SKM-1 treated with dmso at 0.1 percent for 144 hours (cell line): ENCODE measurements at regions not wholly inside any gene's neighbourhood (a gene's known extent, or its start where the extent isn't known, plus 50 kb on each side); places are given as distances from the start of the nearest gene placed in this dataset.

Experiments used
- DNase-seq: peaks from one replicate; lab custom pipeline; 2025; ENCODE audit not compliant: unreplicated experiment; lab: John Stamatoyannopoulos, UW

GRCh38 chr13:84997858-84998257, 801.4 kb downstream of the SLITRK6 start:
- DNase-seq = no peak

GRCh38 chr13:84994582-84994981, 804.6 kb downstream of the SLITRK6 start:
- no peak for DNase-seq

- DNase-seq = no peak
Measured at GRCh38 chr13:84985860-84986259, 813.4 kb downstream of the SLITRK6 start.

GRCh38 chr13:84983321-84983720, 815.9 kb downstream of the SLITRK6 start:
- no peak for DNase-seq

- no peak for DNase-seq
Measured at GRCh38 chr13:84980571-84980970, 818.6 kb downstream of the SLITRK6 start.

GRCh38 chr13:84978851-84979250, 820.4 kb downstream of the SLITRK6 start:
- DNase-seq = no peak

- no peak for DNase-seq
Measured at GRCh38 chr13:84973661-84974060, 825.6 kb downstream of the SLITRK6 start.

GRCh38 chr13:84972907-84973306, 826.3 kb downstream of the SLITRK6 start:
- no peak for DNase-seq

GRCh38 chr13:84962849-84963248, 836.4 kb downstream of the SLITRK6 start:
- DNase-seq = no peak

- DNase-seq = no peak
Measured at GRCh38 chr13:84962141-84962750, 837.0 kb downstream of the SLITRK6 start.

- no peak for DNase-seq
Measured at GRCh38 chr13:84961023-84961422, 838.2 kb downstream of the SLITRK6 start.

GRCh38 chr13:84959818-84960217, 839.4 kb downstream of the SLITRK6 start:
- no peak for DNase-seq

GRCh38 chr13:84954636-84955035, 844.6 kb downstream of the SLITRK6 start:
- no peak for DNase-seq

- DNase-seq = no peak
Measured at GRCh38 chr13:84951128-84951527, 848.1 kb downstream of the SLITRK6 start.

- no peak for DNase-seq
Measured at GRCh38 chr13:84946192-84946591, 853.0 kb downstream of the SLITRK6 start.

- no peak for DNase-seq
Measured at GRCh38 chr13:84940798-84941197, 858.4 kb downstream of the SLITRK6 start.

- DNase-seq = no peak
Measured at GRCh38 chr13:84940167-84940566, 859.1 kb downstream of the SLITRK6 start.

- DNase-seq = no peak
Measured at GRCh38 chr13:84934911-84935310, 864.3 kb downstream of the SLITRK6 start.

- DNase-seq = no peak
Measured at GRCh38 chr13:84933797-84934196, 865.4 kb downstream of the SLITRK6 start.

GRCh38 chr13:84931264-84931663, 868.0 kb downstream of the SLITRK6 start:
- no peak for DNase-seq

- DNase-seq = no peak
Measured at GRCh38 chr13:84927442-84928169, 871.6 kb downstream of the SLITRK6 start.

GRCh38 chr13:84925443-84925842, 873.8 kb downstream of the SLITRK6 start:
- DNase-seq = no peak

- no peak for DNase-seq
Measured at GRCh38 chr13:84923831-84924230, 875.4 kb downstream of the SLITRK6 start.
